ENCODE measurements at regions not wholly inside any gene's neighbourhood (a gene's known extent, or its start where the extent isn't known, plus 50 kb on each side); places are given as distances from the start of the nearest gene placed in this dataset.

- no peak for TF ChIP-seq POLR2A (IDR thresholded peaks at IDR 0.05)
- Histone ChIP-seq H3K9me3 (peaks cover 0 to 4% (median 0%) of the 10 kb centered on the region in 4 donors), H3K27me3 (no peaks in the 10 kb centered on the region), H3K36me3 (no peaks in the 10 kb centered on the region), H3K27ac (no peak overlapping the region), H3K4me1 (no peaks in the 10 kb centered on the region), H3K4me3 (no peak overlapping the region)
- DNase-seq (ENCODE audit: low spot score in 2 of 2) = no peak
Observed at GRCh38 chr13:67806796-67807195, 576.7 kb upstream of the PCDH9 start.

GRCh38 chr13:67803118-67803517, 573.0 kb upstream of the PCDH9 start:
- no peaks in the 10 kb centered on the region for H3K27me3 ChIP-seq
- no peaks in the 10 kb centered on the region for H3K4me1 ChIP-seq
- H3K9me3 ChIP-seq = peaks cover 0 to 4% (median 0%) of the 10 kb centered on the region in 4 donors
- no peaks in the 10 kb centered on the region for H3K36me3 ChIP-seq
- H3K27ac ChIP-seq = no peak overlapping the region
- WGBS, 2 donors = 81 to 87% methylated on average over 8 of the region's 8 CpGs
- H3K4me3 ChIP-seq = no peak overlapping the region
- TF ChIP-seq POLR2A (IDR thresholded peaks at IDR 0.05) (no peak), EP300 (IDR thresholded peaks at IDR 0.05) (no peak)
- TF ChIP-seq, protein P1, sequence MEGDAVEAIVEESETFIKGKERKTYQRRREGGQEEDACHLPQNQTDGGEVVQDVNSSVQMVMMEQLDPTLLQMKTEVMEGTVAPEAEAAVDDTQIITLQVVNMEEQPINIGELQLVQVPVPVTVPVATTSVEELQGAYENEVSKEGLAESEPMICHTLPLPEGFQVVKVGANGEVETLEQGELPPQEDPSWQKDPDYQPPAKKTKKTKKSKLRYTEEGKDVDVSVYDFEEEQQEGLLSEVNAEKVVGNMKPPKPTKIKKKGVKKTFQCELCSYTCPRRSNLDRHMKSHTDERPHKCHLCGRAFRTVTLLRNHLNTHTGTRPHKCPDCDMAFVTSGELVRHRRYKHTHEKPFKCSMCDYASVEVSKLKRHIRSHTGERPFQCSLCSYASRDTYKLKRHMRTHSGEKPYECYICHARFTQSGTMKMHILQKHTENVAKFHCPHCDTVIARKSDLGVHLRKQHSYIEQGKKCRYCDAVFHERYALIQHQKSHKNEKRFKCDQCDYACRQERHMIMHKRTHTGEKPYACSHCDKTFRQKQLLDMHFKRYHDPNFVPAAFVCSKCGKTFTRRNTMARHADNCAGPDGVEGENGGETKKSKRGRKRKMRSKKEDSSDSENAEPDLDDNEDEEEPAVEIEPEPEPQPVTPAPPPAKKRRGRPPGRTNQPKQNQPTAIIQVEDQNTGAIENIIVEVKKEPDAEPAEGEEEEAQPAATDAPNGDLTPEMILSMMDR (IDR thresholded peaks at IDR 0.05) = no peak
- no peak for DNase-seq (ENCODE audit: low spot score in 2 of 2)

GRCh38 chr13:67792151-67792676, 562.1 kb upstream of the PCDH9 start:
- no peak for DNase-seq (ENCODE audit: low spot score in 2 of 2)
- no peak overlapping the region for H3K4me3 ChIP-seq
- no peak for TF ChIP-seq POLR2A (IDR thresholded peaks at IDR 0.05)
- TF ChIP-seq, protein P1 (IDR thresholded peaks at IDR 0.05) = no peak
- no peak for TF ChIP-seq EP300 (IDR thresholded peaks at IDR 0.05)
- H3K9me3 ChIP-seq = no peaks in the 10 kb centered on the region
- H3K27me3 ChIP-seq = no peaks in the 10 kb centered on the region
- peaks cover 0 to 2% (median 0%) of the 10 kb centered on the region in 3 donors for H3K36me3 ChIP-seq
- no peak overlapping the region for H3K27ac ChIP-seq
- no peaks in the 10 kb centered on the region for H3K4me1 ChIP-seq

DNA sequence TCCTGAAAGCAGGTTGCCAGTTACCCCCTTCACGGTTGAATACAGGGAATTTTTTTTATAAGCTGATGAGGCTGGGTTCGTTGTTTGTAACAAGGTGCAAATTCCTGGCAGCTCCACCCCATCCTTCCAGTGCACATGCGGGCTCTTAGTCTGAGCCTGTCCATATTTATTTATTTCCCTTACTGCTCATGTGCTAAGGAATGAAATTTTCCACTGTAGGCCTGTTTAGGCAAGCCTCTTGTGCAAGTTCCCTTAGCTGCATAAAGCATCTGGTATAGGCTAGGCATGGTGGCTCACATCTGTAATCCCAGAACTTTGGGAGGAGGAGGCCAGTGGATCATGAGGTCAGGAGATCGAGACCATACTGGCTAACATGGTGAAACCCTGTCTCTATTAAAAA, 560.9 kb upstream of the PCDH9 start:
- no peak for DNase-seq (ENCODE audit: low spot score in 2 of 2)
- Histone ChIP-seq H3K4me3 (no peak overlapping the region), H3K27ac (no peak overlapping the region), H3K9me3 (no peaks in the 10 kb centered on the region), H3K27me3 (no peaks in the 10 kb centered on the region), H3K36me3 (peaks cover 0 to 2% (median 0%) of the 10 kb centered on the region in 3 donors), H3K4me1 (no peaks in the 10 kb centered on the region)
- 84% methylated on average over 4 of the region's 4 CpGs for WGBS, 2 donors
- TF ChIP-seq, protein P1 (IDR thresholded peaks at IDR 0.05) = no peak
- TF ChIP-seq EP300 (IDR thresholded peaks at IDR 0.05) (no peak), POLR2A (IDR thresholded peaks at IDR 0.05) (no peak)

DNA sequence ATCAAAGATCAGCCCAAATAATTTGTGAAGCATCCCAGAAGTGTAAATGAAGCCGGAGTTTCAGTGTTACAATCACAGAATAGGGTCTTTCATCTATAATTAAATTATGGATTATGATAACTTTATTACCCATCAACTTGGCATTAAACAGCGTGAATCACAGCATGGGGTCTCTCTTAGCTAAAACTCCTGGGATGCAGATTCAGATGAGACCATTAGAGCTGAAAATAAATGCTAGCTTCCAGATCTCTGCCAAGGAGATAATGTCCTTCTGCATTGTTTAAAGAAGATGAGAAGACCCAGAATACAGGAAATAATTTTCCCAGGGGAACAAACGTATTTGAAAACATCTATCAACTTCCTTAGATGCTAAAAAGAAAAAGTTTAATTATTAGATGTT, 546.0 kb upstream of the PCDH9 start:
- no peak for DNase-seq (ENCODE audit: low spot score in 2 of 2)
- peaks cover 0 to 3% (median 0%) of the 10 kb centered on the region in 4 donors for H3K9me3 ChIP-seq
- no peak overlapping the region for H3K4me3 ChIP-seq
- TF ChIP-seq, protein P1 (IDR thresholded peaks at IDR 0.05) = no peak
- no peak for TF ChIP-seq EP300 (IDR thresholded peaks at IDR 0.05)
- 44 to 51% methylated on average over 3 of the region's 3 CpGs for WGBS, 2 donors
- no peaks in the 10 kb centered on the region for H3K27me3 ChIP-seq
- no peaks in the 10 kb centered on the region for H3K36me3 ChIP-seq
- no peaks in the 10 kb centered on the region for H3K4me1 ChIP-seq
- H3K27ac ChIP-seq = no peak overlapping the region

- H3K27ac ChIP-seq = no peak overlapping the region
- peaks cover 0 to 3% (median 0%) of the 10 kb centered on the region in 4 donors for H3K9me3 ChIP-seq
- TF ChIP-seq, protein P1 (IDR thresholded peaks at IDR 0.05) = no peak
- no peak for TF ChIP-seq POLR2A (IDR thresholded peaks at IDR 0.05)
- no peak for TF ChIP-seq EP300 (IDR thresholded peaks at IDR 0.05)
- no peaks in the 10 kb centered on the region for H3K27me3 ChIP-seq
- H3K4me3 ChIP-seq = no peak overlapping the region
- no peaks in the 10 kb centered on the region for H3K36me3 ChIP-seq
- DNase-seq (ENCODE audit: low spot score in 2 of 2) = no peak
- H3K4me1 ChIP-seq = no peaks in the 10 kb centered on the region
Observed at GRCh38 chr13:67775359-67775758, 545.2 kb upstream of the PCDH9 start.
